ENCODE measurements at regions not wholly inside any gene's neighbourhood (a gene's known extent, or its start where the extent isn't known, plus 50 kb on each side); places are given as distances from the start of the nearest gene placed in this dataset.

DNA sequence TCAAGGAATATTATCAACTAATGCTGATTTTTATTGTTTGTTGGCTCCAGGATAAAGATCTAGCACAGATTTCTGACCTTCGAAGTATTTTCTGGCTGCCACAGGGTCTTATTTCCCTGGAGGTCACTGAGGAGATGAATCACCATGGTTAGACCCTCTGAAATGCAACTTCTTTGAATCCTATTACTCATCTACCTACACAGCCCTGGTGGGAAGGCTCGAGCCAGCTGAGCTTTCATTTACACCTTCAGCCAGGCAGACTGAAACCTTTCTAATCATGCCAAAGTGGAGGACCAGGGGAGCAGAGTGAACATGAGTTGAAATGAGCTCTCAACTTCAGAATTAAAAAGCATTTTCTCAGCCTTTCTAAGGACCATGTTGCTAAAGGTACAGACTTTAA, 130.5 kb downstream of the SMIM20 start (continued):
- TF ChIP-seq, protein P1, sequence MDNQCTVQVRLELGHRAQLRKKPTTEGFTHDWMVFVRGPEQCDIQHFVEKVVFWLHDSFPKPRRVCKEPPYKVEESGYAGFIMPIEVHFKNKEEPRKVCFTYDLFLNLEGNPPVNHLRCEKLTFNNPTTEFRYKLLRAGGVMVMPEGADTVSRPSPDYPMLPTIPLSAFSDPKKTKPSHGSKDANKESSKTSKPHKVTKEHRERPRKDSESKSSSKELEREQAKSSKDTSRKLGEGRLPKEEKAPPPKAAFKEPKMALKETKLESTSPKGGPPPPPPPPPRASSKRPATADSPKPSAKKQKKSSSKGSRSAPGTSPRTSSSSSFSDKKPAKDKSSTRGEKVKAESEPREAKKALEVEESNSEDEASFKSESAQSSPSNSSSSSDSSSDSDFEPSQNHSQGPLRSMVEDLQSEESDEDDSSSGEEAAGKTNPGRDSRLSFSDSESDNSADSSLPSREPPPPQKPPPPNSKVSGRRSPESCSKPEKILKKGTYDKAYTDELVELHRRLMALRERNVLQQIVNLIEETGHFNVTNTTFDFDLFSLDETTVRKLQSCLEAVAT (IDR thresholded peaks at IDR 0.05) = no peak
- TF ChIP-seq TAF1 (IDR thresholded peaks at IDR 0.05; ENCODE audit: borderline replicate concordance, low read depth, low read length) = no peak
- no peak for TF ChIP-seq JUNB (IDR thresholded peaks at IDR 0.05)
- TF ChIP-seq MXI1 (IDR thresholded peaks at IDR 0.05; ENCODE audit: low read depth, low read length) = no peak
- TF ChIP-seq, protein P2, sequence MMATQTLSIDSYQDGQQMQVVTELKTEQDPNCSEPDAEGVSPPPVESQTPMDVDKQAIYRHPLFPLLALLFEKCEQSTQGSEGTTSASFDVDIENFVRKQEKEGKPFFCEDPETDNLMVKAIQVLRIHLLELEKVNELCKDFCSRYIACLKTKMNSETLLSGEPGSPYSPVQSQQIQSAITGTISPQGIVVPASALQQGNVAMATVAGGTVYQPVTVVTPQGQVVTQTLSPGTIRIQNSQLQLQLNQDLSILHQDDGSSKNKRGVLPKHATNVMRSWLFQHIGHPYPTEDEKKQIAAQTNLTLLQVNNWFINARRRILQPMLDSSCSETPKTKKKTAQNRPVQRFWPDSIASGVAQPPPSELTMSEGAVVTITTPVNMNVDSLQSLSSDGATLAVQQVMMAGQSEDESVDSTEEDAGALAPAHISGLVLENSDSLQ (IDR thresholded peaks at IDR 0.05) = no peak

DNA sequence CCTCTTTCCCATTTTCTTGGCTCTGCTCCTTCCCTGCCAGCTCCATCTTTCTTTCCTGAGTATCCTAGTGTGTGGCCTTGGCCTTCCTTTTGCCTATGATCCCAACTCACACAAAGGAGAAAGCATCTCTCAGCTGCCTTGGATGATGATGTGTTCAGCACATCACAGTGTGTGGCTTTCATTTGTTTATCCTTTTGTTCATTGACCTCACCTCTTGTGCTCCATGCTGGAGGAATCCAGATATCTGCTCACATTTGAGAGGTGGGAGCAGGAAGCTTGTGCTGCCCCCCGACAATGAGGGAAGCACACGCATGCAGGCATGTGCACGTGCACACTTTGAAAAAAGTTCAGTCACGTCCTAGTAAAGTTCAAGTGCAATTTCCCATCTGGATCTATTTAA, 131.0 kb downstream of the SMIM20 start:
- H3K9ac ChIP-seq (ENCODE audit: control insufficient read depth, insufficient read depth, low read length) = no peak overlapping the region
- no peak overlapping the region for H3K4me2 ChIP-seq (ENCODE audit: control insufficient read depth, insufficient read depth)
- H3K9me3 ChIP-seq (replicated peaks; ENCODE audit: control insufficient read depth, insufficient read depth, low read length) = no peaks in the 10 kb centered on the region; the same call in 2 of the 3 replicates
- H2AFZ ChIP-seq (ENCODE audit: control insufficient read depth, low read depth, low read length) = no peak overlapping the region
- POLR2A ChIA-PET = no interaction called here
- peaks cover 0 to 2% of the 10 kb centered on the region in 2 experiments; a peak in 2 of 4 replicates for H3K27me3 ChIP-seq (replicated peaks in 1 of 2; ENCODE audit: control insufficient read depth in 2 of 2, insufficient read depth in 2 of 2, low read length in 1 of 2)
- no peaks in the 10 kb centered on the region for H4K20me1 ChIP-seq (ENCODE audit: control insufficient read depth, insufficient read depth)
- intact Hi-C loops (cut with micrococcal nuclease; ENCODE audit: unreplicated experiment) = no loop called here
- no peaks in the 10 kb centered on the region for H3K79me2 ChIP-seq (ENCODE audit: control insufficient read depth, insufficient read depth, low read length)
- no peak overlapping the region for H3K4me3 ChIP-seq
- H3K36me3 ChIP-seq (ENCODE audit: control insufficient read depth in 2 of 2, insufficient read depth in 2 of 2, low read length in 1 of 2) = no peaks in the 10 kb centered on the region
- BruUV-seq (replicated peaks) = no TSS peak
- H3K27ac ChIP-seq (ENCODE audit: control insufficient read depth, insufficient read depth) = no peak overlapping the region
- FAIRE-seq = no peak
- SMC1A ChIA-PET (ENCODE audit: uncharacterized antibody, unreplicated experiment) = interaction anchor here (0.7 to 1.1 kb wide), 2 partner anchors 11 to 15 kb away, joined by 3 to 5 read pairs; no protein-coding TSS in a partner anchor
- WGBS (ENCODE audit: insufficient coverage, insufficient replicate concordance, low lambda C conversion rate, missing lambda C conversion rate) = 79% methylated on average over 4 of the region's 4 CpGs
- RAD21 ChIA-PET (ENCODE audit: unreplicated experiment) = no interaction called here
- CTCF ChIA-PET = interaction anchor here (1.2 to 1.3 kb wide), 2 partner anchors 57 to 365 kb away, joined by 3 to 4 read pairs; no protein-coding TSS in a partner anchor
- H3K4me1 ChIP-seq (ENCODE audit: control insufficient read depth, insufficient read depth, low read length) = peaks cover 3% of the 10 kb centered on the region; the same call in 1 of the 2 replicates
- in situ Hi-C loops (cut with MboI) = no loop called here
- ATAC-seq = no peak
- DNase-seq (ENCODE audit: low read depth, low spot score) = no peak
- no peak for TF ChIP-seq FOS (IDR thresholded peaks at IDR 0.05; ENCODE audit: borderline replicate concordance, extremely low read depth, insufficient read length)
- TF ChIP-seq POLR2AphosphoS5 (IDR thresholded peaks at IDR 0.05; ENCODE audit: low read length) = no peak
- no peak for TF ChIP-seq FOXK2 (IDR thresholded peaks at IDR 0.05)
- TF ChIP-seq, protein P3, sequence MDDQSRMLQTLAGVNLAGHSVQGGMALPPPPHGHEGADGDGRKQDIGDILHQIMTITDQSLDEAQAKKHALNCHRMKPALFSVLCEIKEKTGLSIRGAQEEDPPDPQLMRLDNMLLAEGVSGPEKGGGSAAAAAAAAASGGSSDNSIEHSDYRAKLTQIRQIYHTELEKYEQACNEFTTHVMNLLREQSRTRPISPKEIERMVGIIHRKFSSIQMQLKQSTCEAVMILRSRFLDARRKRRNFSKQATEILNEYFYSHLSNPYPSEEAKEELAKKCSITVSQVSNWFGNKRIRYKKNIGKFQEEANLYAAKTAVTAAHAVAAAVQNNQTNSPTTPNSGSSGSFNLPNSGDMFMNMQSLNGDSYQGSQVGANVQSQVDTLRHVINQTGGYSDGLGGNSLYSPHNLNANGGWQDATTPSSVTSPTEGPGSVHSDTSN (IDR thresholded peaks at IDR 0.05; ENCODE audit: insufficient replicate concordance, low read depth, low read length) = no peak
- TF ChIP-seq, protein P4, sequence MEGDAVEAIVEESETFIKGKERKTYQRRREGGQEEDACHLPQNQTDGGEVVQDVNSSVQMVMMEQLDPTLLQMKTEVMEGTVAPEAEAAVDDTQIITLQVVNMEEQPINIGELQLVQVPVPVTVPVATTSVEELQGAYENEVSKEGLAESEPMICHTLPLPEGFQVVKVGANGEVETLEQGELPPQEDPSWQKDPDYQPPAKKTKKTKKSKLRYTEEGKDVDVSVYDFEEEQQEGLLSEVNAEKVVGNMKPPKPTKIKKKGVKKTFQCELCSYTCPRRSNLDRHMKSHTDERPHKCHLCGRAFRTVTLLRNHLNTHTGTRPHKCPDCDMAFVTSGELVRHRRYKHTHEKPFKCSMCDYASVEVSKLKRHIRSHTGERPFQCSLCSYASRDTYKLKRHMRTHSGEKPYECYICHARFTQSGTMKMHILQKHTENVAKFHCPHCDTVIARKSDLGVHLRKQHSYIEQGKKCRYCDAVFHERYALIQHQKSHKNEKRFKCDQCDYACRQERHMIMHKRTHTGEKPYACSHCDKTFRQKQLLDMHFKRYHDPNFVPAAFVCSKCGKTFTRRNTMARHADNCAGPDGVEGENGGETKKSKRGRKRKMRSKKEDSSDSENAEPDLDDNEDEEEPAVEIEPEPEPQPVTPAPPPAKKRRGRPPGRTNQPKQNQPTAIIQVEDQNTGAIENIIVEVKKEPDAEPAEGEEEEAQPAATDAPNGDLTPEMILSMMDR (IDR thresholded peaks at IDR 0.05 in 2 of 3, conservative IDR thresholded peaks at IDR 0.05 in 1 of 3; ENCODE audit: control insufficient read depth in 2 of 3, extremely low read depth in 1 of 3, insufficient read depth in 1 of 3, low read depth in 3 of 3, low read length in 3 of 3) = no peak
- TF ChIP-seq, protein P5, sequence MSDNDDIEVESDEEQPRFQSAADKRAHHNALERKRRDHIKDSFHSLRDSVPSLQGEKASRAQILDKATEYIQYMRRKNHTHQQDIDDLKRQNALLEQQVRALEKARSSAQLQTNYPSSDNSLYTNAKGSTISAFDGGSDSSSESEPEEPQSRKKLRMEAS (IDR thresholded peaks at IDR 0.05; ENCODE audit: low read depth, low read length) = no peak
- no peak for TF ChIP-seq JUNB (IDR thresholded peaks at IDR 0.05)
- TF ChIP-seq, protein P6, sequence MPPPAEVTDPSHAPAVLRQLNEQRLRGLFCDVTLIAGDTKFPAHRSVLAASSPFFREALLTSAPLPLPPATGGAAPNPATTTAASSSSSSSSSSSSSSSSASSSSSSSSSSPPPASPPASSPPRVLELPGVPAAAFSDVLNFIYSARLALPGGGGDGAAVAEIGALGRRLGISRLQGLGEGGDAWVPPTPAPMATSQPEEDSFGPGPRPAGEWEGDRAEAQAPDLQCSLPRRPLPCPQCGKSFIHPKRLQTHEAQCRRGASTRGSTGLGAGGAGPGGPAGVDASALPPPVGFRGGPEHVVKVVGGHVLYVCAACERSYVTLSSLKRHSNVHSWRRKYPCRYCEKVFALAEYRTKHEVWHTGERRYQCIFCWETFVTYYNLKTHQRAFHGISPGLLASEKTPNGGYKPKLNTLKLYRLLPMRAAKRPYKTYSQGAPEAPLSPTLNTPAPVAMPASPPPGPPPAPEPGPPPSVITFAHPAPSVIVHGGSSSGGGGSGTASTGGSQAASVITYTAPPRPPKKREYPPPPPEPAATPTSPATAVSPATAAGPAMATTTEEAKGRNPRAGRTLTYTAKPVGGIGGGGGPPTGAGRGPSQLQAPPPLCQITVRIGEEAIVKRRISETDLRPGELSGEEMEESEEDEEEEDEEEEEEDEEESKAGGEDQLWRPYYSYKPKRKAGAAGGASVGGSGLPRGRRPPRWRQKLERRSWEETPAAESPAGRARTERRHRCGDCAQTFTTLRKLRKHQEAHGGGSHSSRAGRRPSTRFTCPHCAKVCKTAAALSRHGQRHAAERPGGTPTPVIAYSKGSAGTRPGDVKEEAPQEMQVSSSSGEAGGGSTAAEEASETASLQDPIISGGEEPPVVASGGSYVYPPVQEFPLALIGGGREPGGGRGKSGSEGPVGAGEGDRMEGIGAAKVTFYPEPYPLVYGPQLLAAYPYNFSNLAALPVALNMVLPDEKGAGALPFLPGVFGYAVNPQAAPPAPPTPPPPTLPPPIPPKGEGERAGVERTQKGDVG (CRISPR knock-in tag; IDR thresholded peaks at IDR 0.05) = no peak
- no peak for TF ChIP-seq PAX5 (IDR thresholded peaks at IDR 0.05; ENCODE audit: borderline replicate concordance, low read depth, low read length)
- TF ChIP-seq TAF1 (IDR thresholded peaks at IDR 0.05; ENCODE audit: borderline replicate concordance, low read depth, low read length) = no peak
